WTC11 (cell line): ENCODE measurements at regions not wholly inside any gene's neighbourhood (a gene's known extent, or its start where the extent isn't known, plus 50 kb on each side); places are given as distances from the start of the nearest gene placed in this dataset.

Source experiments
- ATAC-seq: fragments of 200-7000 bp; cut with Tn5 transposase; 2 replicates; pipeline ENCODE4 v1.10.0; 2021; ENCODE audit warnings: mild to moderate bottlenecking, moderate library complexity
- CTCF ChIA-PET: fragments of 300-600 bp; sonication (Branson Sonifier 250); formaldehyde crosslinking; loops from one replicate; lab custom pipeline; 2021; ENCODE audit warnings: antibody characterized with exemption; lab: Charles Lee
- POLR2A ChIA-PET: fragments of 350-600 bp; sonication (Branson Sonifier 250); formaldehyde crosslinking; loops from one replicate; lab custom pipeline; 2021; ENCODE audit warnings: antibody characterized with exemption; lab: Charles Lee
- DNase-seq: peaks from one replicate; pipeline ENCODE4 v3.0.0; 2021; ENCODE audit warnings: low spot score
- H3K27ac Mint-ChIP-seq: 2 replicates; pipeline ENCODE4 v1.8.0; 2021; ENCODE audit warnings: mixed read lengths
- H3K27me3 Mint-ChIP-seq: 2 replicates; pipeline ENCODE4 v1.8.0; 2021; ENCODE audit warnings: low read depth, mild to moderate bottlenecking, moderate library complexity, mixed read lengths
- H3K36me3 Mint-ChIP-seq: 2 replicates; pipeline ENCODE4 v1.8.0; 2021; ENCODE audit warnings: mixed read lengths
- H3K4me1 Mint-ChIP-seq: 2 replicates; pipeline ENCODE4 v1.8.0; 2022; ENCODE audit warnings: mixed read lengths
- H3K4me3 Mint-ChIP-seq: 2 replicates; pipeline ENCODE4 v1.8.0; 2021; ENCODE audit warnings: mild to moderate bottlenecking, moderate library complexity, mixed read lengths
- H3K9me3 Mint-ChIP-seq: 2 replicates; pipeline ENCODE4 v1.8.0; 2021; ENCODE audit warnings: mixed read lengths
- ELF4 ChIP-seq: sonication (generic); formaldehyde crosslinking; IDR thresholded peaks from 2 replicates; pipeline ENCODE4 v1.8.1; 2022; ENCODE audit warnings: low read depth, mild to moderate bottlenecking, moderate library complexity, missing genetic modification reagents
- FOXK1 ChIP-seq: sonication (generic); formaldehyde crosslinking; IDR thresholded peaks from 2 replicates; pipeline ENCODE4 v1.8.0; 2022; ENCODE audit warnings: mild to moderate bottlenecking, moderate library complexity, missing genetic modification reagents
- JAZF1 ChIP-seq: fragments of 250-450 bp; sonication (Bioruptor Pico); IDR thresholded peaks from 2 replicates; pipeline ENCODE4 v1.9.0; 2021; ENCODE audit warnings: moderate library complexity, mild to moderate bottlenecking, inconsistent platforms
- MXD4 ChIP-seq: fragments of 250-450 bp; sonication (Bioruptor Pico); IDR thresholded peaks from 2 replicates; pipeline ENCODE4 v1.8.0; 2021; ENCODE audit warnings: mild to moderate bottlenecking, moderate library complexity, borderline replicate concordance
- RORB ChIP-seq: fragments of 250-450 bp; sonication (Bioruptor Pico); IDR thresholded peaks from 2 replicates; pipeline ENCODE4 v1.9.0; 2021; ENCODE audit warnings: mild to moderate bottlenecking
- SMAD3 ChIP-seq: sonication (generic); formaldehyde crosslinking; IDR thresholded peaks from 2 replicates; pipeline ENCODE4 v1.8.0; 2022; ENCODE audit warnings: missing genetic modification reagents, mild to moderate bottlenecking, borderline replicate concordance
- SMAD4 ChIP-seq: sonication (generic); formaldehyde crosslinking; IDR thresholded peaks from 2 replicates; pipeline ENCODE4 v1.8.0; 2022; ENCODE audit warnings: mild to moderate bottlenecking, missing genetic modification reagents
- TEAD1 ChIP-seq: sonication (generic); formaldehyde crosslinking; IDR thresholded peaks from 2 replicates; pipeline ENCODE4 v1.8.0; 2022; ENCODE audit warnings: mild to moderate bottlenecking, missing genetic modification reagents
- TP53 ChIP-seq: sonication (generic); formaldehyde crosslinking; IDR thresholded peaks from 2 replicates; pipeline ENCODE4 v1.8.1; 2023; ENCODE audit warnings: mild to moderate bottlenecking, missing genetic modification reagents
- ZNF138 ChIP-seq: sonication (generic); formaldehyde crosslinking; conservative IDR thresholded peaks from 2 replicates; pipeline ENCODE4 v1.8.1; 2022; ENCODE audit warnings: mild to moderate bottlenecking, moderate library complexity, missing genetic modification reagents
- ZNF263 ChIP-seq: sonication (generic); formaldehyde crosslinking; IDR thresholded peaks from 2 replicates; pipeline ENCODE4 v1.8.1; 2022; ENCODE audit warnings: low read depth, mild to moderate bottlenecking, moderate library complexity, missing genetic modification reagents
- ZNF396 ChIP-seq: fragments of 250-450 bp; sonication (Bioruptor Pico); IDR thresholded peaks from 2 replicates; pipeline ENCODE4 v1.8.0; 2021; ENCODE audit warnings: mild to moderate bottlenecking, moderate library complexity, borderline replicate concordance
- ZNF423 ChIP-seq: fragments of 250-450 bp; sonication (Bioruptor Pico); IDR thresholded peaks from 2 replicates; pipeline ENCODE4 v2.1.2; 2022; ENCODE audit warnings: mild to moderate bottlenecking, moderate library complexity
- TF ChIP-seq, protein P1 (sequence below): sonication (generic); formaldehyde crosslinking; IDR thresholded peaks from 2 replicates; pipeline ENCODE4 v1.8.0; 2023; ENCODE audit warnings: missing genetic modification reagents, mild to moderate bottlenecking, borderline replicate concordance
- TF ChIP-seq, protein P2 (sequence below): sonication (generic); formaldehyde crosslinking; IDR thresholded peaks from 2 replicates; pipeline ENCODE4 v1.8.0; 2022; ENCODE audit warnings: mild to moderate bottlenecking, missing genetic modification reagents
- TF ChIP-seq, protein P3 (sequence below): sonication (generic); formaldehyde crosslinking; IDR thresholded peaks from 2 replicates; pipeline ENCODE4 v1.8.1; 2023; ENCODE audit warnings: mild to moderate bottlenecking, missing genetic modification reagents

DNA sequence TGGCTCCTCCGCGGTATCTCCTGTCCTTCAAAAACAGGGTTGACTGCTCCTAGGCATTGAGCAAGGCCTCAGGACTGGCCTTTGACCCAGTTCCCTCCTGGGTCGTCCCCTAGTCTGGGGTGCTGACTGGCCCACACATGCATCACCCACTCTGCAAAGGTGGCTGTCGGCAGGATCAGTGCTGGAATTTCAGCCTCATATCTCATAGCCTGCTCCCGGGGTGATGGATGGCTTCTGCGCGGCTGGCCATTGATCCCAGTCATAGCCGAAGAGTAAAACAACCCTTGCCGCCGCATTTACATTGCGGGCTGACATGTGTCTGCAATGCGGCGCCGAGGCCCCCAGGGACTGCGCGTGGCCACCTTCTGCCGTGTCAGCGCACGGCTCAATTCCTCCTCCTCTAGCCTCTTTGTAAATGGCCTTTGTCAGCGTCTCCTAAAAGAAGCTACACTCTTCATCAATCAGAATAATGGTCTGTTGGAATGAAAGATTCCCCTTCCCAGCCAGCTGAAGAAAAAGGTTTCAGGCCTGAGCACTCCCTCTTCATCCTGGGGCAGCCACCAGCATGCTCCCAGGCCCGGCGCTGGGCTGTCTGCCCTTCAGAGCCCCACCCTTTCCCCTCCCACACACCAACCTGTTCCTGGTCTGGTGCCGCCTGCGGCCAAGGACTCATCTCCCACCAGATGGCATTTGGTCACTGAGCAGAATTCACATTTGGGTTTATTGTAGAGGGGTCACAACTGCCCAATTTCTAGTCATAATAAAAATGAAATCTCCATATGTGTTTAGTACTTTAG is 159.0 kb downstream of the PJA2 start (continued):
- TF ChIP-seq, protein P1, sequence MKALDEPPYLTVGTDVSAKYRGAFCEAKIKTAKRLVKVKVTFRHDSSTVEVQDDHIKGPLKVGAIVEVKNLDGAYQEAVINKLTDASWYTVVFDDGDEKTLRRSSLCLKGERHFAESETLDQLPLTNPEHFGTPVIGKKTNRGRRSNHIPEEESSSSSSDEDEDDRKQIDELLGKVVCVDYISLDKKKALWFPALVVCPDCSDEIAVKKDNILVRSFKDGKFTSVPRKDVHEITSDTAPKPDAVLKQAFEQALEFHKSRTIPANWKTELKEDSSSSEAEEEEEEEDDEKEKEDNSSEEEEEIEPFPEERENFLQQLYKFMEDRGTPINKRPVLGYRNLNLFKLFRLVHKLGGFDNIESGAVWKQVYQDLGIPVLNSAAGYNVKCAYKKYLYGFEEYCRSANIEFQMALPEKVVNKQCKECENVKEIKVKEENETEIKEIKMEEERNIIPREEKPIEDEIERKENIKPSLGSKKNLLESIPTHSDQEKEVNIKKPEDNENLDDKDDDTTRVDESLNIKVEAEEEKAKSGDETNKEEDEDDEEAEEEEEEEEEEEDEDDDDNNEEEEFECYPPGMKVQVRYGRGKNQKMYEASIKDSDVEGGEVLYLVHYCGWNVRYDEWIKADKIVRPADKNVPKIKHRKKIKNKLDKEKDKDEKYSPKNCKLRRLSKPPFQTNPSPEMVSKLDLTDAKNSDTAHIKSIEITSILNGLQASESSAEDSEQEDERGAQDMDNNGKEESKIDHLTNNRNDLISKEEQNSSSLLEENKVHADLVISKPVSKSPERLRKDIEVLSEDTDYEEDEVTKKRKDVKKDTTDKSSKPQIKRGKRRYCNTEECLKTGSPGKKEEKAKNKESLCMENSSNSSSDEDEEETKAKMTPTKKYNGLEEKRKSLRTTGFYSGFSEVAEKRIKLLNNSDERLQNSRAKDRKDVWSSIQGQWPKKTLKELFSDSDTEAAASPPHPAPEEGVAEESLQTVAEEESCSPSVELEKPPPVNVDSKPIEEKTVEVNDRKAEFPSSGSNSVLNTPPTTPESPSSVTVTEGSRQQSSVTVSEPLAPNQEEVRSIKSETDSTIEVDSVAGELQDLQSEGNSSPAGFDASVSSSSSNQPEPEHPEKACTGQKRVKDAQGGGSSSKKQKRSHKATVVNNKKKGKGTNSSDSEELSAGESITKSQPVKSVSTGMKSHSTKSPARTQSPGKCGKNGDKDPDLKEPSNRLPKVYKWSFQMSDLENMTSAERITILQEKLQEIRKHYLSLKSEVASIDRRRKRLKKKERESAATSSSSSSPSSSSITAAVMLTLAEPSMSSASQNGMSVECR, result no peak
- TF ChIP-seq SMAD4 (CRISPR knock-in tag) (no peak), JAZF1 (no peak)
- TF ChIP-seq, protein P2, sequence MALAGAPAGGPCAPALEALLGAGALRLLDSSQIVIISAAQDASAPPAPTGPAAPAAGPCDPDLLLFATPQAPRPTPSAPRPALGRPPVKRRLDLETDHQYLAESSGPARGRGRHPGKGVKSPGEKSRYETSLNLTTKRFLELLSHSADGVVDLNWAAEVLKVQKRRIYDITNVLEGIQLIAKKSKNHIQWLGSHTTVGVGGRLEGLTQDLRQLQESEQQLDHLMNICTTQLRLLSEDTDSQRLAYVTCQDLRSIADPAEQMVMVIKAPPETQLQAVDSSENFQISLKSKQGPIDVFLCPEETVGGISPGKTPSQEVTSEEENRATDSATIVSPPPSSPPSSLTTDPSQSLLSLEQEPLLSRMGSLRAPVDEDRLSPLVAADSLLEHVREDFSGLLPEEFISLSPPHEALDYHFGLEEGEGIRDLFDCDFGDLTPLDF (CRISPR knock-in tag), result no peak

DNA sequence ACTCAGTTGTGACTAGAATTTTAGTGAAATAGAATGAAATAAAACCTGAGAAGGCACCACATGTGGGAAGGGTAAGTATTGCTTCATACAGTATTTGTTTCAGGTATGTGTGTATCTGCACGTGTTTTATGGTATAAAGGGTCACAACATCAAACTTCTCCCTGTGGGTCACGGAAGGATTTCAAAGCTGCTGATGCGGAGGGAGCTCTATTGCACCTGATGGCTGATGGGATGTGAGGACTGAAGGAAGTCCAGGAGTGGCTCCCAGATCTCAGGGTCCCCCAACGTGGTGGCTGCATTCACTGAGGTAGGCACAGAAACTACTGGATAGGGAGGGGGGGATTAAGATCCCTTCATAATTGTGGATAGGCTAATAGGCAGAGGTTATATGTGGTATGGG is 159.7 kb downstream of the PJA2 start:
- H3K9me3 Mint-ChIP-seq, result peaks cover 18% of the 10 kb centered on the region
- H3K4me1 Mint-ChIP-seq, result no peaks in the 10 kb centered on the region
- H3K36me3 Mint-ChIP-seq, result peaks cover 15% of the 10 kb centered on the region
- ATAC-seq (no peak), DNase-seq (no peak)
- no peaks in the 10 kb centered on the region; the same call in 1 of the 2 replicates for H3K27me3 Mint-ChIP-seq
- TF ChIP-seq ELF4 (CRISPR knock-in tag), result no peak
- TF ChIP-seq ZNF138 (CRISPR knock-in tag), result no peak
- TF ChIP-seq ZNF423 (CRISPR knock-in tag), result no peak
- TF ChIP-seq TP53 (CRISPR knock-in tag), result no peak
- TF ChIP-seq SMAD3 (CRISPR knock-in tag), result no peak
- TF ChIP-seq ZNF396, result no peak
- no peak for TF ChIP-seq RORB (CRISPR knock-in tag)
- TF ChIP-seq ZNF263 (CRISPR knock-in tag), result no peak
- TF ChIP-seq, protein P3, sequence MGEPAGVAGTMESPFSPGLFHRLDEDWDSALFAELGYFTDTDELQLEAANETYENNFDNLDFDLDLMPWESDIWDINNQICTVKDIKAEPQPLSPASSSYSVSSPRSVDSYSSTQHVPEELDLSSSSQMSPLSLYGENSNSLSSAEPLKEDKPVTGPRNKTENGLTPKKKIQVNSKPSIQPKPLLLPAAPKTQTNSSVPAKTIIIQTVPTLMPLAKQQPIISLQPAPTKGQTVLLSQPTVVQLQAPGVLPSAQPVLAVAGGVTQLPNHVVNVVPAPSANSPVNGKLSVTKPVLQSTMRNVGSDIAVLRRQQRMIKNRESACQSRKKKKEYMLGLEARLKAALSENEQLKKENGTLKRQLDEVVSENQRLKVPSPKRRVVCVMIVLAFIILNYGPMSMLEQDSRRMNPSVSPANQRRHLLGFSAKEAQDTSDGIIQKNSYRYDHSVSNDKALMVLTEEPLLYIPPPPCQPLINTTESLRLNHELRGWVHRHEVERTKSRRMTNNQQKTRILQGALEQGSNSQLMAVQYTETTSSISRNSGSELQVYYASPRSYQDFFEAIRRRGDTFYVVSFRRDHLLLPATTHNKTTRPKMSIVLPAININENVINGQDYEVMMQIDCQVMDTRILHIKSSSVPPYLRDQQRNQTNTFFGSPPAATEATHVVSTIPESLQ (CRISPR knock-in tag), result no peak
- TF ChIP-seq TEAD1 (CRISPR knock-in tag), result no peak
- no peak for TF ChIP-seq FOXK1 (CRISPR knock-in tag)
- H3K4me3 Mint-ChIP-seq, result no peak overlapping the region
- no peak overlapping the region for H3K27ac Mint-ChIP-seq
- POLR2A ChIA-PET, result no interaction called here
- CTCF ChIA-PET, result no interaction called here

DNA sequence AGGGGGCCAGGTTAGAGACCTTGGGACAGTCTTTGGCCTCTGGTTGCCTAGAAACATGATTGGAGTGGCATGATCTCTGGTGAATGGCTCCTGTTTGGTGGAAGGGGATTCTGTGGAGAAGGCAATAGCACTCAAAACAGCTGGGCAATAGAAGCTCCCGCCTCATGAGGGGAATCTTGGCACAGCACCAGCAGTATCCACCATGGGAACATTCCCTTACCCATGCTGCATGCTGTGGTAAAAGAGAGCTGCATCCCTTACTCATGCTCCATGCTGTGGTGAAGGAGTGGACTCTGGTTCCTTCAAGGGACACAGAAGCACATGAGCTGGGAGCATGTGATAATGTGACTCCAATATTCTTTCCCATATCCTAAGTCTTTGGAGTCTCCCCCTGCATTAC is 160.6 kb downstream of the PJA2 start:
- H3K9me3 Mint-ChIP-seq, result peaks cover 23% of the 10 kb centered on the region
- no peak overlapping the region for H3K27ac Mint-ChIP-seq
- ChIA-PET POLR2A (interaction anchor here (0.5 kb wide), 1 partner anchor 69 kb away, joined by 3 read pairs; no protein-coding TSS in a partner anchor), CTCF (no interaction called here)
- no peak overlapping the region for H3K4me3 Mint-ChIP-seq
- H3K4me1 Mint-ChIP-seq, result no peaks in the 10 kb centered on the region
- no peaks in the 10 kb centered on the region; the same call in 1 of the 2 replicates for H3K27me3 Mint-ChIP-seq
- TF ChIP-seq MXD4 (CRISPR knock-in tag), result no peak
- H3K36me3 Mint-ChIP-seq, result peaks cover 15% of the 10 kb centered on the region
- ATAC-seq, result no peak
- DNase-seq, result no peak
